ENCODE measurements at regions not wholly inside any gene's neighbourhood (a gene's known extent, or its start where the extent isn't known, plus 50 kb on each side); places are given as distances from the start of the nearest gene placed in this dataset.
"Not testable (repeated sequence)": the region's sequence is repeated elsewhere in the genome, so short reads cannot be mapped to it uniquely, and the experiment has no call there.

DNA sequence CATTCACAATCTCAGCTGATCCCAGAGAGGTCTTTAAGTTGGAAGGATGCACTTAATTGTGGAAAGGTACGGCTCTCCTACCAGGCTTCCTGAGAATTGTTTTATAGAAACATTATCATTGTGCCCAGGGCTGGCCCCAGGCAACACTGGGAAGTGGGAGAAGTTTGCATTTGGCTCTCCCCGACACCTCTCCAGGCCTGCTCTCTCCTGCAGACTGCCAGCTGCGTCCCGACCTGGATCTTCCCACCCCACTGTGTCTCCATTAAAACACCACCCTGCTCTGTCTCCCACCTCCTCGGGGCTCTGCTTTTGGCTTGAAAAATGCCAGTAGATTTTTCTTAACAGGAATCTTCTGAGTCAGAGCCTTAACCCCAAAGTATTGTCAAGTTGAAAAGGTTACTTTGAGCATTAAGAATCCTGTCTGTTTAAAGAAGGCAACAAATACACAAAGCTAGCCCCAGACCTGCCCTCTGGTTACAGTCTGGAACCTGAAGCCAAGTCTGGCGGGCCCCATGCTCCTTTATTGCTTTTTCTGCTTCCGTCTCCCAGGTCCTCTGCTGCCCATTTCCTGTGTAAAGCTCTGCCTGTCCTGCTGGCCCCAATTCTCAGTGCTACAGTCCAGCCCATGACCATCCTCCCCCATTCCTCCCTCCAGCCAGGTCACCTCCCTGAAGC, 530.2 kb downstream of the SOX6 start:
- DNase-seq: no peak

DNA sequence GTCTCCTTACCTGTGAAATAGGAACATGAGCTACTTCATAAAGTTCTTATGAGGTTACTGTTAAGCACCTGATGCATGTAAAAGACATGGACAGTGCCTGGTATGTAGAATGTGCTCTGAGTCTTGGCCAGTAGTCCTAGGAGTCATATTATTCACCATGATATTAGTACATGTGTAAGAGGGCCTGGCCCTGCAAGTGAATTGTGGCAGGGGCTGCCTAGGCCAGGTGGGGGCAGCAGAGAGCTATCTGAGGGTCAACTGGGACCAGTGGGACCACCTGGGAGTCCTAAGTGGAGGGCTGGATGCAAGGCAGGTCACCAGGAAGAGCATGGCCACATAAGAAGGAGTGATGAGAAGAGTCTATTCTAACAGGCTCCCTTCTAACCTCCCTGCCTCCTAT, 529.5 kb downstream of the SOX6 start:
- DNase-seq: no peak

DNA sequence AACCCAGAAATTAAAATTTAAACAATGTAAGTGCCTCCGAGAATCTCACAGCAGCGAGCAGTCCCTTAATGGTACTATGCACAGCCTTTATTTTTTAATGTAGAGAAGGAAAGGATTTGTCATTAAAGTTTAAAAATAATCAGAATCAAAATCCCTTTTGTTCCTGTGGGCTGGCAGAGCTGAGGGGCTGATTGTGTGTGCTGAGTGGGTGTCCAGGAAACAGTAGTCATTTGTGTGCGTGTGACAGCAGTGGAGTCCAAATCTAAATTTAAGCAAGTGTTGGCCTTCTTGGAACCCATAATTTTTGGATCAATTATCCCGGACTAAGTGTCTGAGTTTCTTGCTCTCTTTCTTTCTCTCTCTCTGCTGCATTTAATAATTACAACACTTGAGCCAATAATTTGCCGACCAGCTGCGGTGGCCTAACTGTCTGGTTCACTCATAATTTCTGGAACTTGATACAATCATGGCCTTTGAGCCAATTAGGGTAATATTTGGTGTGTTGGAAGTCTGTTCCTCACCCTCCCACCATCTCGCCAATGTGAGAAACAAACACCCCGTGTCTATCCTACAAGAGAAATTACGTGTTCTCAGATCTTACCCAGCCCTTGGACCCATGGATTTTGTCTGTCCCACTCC, 528.0 kb downstream of the SOX6 start:
- DNase-seq: no peak

DNA sequence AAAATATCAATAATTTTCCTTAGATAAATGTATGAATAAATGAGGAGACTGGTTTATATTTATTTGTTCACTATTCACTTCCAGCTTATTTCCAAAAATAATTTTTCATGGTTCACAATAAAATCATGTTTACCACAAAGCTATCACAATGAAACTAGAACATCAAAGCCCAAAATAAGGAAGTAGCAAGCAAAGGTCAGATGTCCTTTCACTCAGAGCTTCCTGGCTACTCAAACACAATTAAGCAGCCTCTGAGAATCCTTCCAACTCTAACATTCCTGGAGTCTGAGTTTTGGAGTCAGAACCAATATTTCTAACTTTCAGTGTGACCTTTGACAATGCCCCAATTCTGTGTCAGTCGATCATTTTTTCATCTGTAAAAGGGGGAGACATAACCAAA, 527.0 kb downstream of the SOX6 start:
- DNase-seq: no peak

DNA sequence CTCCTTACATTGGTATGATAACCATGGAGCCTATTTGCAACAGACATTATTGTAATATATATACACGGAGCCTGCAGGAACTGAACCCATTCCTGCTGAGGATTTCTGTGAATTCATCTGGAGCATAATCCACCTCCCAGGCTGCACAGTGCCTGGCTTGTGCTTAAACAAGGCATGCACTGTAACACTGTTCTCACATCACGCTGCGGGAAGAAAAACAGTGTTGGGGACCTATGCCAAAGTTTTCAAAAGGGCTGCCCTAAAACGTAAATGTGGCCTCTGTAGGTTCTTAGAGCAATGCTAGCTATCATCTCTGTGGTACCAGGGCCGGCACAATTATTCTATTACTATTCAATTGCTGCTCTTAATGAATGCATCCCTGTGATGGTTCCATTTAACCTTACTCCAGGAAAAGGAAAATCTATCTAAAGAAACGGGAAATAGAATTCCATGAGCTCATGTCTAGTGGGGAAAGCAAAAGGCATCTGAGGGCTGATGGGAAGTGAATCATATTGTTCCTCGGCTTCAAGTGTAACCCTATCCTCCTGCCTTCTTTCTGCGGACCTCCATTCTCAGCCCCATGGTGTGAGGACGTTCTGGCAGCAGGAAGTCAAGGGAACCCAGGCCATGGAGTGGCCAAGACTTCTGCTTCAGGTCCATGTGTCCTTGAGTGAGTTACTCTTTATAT, 525.5 kb downstream of the SOX6 start:
- DNase-seq: no peak

DNA sequence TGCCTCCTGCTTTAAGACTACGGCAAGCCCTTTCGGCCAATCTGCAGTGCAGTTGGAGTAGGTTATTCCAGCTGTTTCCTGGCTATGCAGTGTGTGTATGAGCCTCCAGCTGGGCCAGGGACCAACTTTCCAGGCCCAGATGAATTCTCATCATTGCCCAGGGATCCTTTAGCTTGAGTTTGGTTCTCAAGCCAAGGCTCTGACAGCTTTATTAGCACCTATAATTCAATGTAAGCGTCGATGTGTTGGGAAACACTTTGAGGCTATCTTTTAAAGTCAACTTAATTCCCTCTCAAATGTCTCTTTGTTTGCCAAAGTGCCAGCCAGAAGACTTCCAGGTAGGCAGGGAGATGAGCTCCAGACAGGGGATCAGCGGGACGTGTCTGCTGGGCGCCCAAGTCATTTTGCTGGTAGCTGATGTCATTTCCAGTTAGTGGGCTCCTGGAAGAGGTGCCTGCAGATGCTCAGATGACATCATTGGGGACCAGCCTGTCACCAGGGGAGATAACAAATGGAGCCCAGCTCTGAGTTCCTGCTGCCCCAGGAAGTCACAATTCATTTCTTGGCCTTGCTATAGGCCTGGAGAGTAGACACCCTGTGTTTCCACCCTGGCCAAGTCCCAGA, 520.4 kb downstream of the SOX6 start:
- no peak for DNase-seq

DNA sequence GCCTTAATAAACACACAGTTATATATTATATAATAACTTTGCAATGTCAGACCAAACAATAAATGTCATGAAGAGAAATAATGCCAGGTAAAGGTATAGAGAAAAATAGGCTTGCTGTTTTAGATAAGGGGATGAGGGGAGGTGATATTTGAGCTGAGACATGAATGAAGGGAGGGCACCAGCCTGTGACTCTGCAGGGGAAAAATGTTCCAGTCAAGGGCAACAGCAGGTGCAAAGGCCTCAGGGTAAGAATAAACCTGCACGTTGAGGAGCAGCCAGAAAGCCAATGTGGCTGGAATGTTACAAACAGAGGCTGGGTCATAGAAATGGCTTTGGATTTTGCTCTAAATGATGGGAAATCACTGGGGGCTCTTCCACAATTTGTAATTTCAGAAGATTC, 519.6 kb downstream of the SOX6 start:
- DNase-seq: no peak

DNA sequence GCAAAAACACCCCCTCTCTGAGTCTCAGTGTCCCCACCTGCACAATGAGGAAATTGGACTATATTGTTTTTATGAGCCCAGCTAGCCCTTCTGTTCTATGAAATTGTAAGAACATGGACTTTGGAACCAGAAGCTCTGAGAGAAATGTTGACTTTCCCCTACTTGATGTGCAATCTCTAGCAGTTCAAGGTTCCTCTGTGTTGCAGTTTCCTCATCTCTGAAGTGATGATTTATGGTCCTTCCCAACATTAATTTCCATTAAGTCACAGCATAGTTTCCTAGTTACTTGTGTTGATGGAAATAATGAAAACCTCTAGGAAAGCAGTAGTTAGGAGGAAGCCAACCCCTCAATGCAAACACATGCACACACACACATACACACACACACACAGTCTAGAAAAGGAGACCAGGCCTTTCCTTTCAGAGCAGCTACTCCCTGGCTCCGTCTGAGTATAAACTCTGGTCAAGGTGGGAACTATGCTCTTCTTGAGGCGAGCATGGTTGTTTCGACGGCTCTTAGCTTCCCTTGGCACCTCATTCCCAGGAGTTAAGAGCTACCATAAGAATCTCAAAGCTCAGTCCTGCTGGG, 518.4 kb downstream of the SOX6 start:
- DNase-seq: no peak

DNA sequence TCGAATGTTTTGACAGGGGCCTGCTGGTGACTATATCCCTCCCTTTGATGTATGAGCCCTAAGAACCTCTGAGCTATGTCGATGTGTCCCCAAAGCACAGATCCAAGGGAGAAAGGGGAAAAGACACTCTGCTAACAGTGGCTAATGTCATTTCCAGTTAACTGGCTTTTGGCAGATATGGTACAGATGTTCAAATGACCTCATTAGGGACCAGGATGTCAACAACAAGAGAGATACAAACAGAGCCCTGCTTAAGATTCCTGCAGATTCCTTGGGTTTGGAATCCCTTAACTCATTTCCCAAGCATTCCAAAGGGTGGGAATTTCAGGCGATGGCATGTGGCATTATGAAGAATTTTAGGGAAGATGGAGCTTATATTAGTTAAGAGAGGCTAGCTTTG, 517.3 kb downstream of the SOX6 start:
- DNase-seq: no peak

DNA sequence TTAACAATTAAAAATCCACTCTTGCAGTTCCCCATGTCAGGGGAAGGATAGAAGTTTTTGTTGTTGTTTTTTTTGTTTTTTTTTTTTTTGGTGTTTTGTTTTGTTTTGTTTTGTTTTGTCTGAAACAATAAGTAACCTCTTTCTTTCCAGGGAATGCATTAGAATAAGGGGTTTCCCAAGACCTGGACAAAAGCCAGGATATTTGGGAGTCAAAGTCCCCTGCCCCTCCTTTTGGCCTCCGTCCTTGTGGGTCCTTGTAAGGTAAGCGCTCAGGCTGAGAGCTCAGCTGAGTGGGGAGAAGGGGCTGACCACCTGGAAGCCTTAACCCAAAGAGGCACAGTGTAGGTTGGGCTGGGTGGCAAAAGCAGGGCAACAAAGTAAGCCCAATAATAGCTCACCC, 515.4 kb downstream of the SOX6 start:
- no peak for DNase-seq

DNA sequence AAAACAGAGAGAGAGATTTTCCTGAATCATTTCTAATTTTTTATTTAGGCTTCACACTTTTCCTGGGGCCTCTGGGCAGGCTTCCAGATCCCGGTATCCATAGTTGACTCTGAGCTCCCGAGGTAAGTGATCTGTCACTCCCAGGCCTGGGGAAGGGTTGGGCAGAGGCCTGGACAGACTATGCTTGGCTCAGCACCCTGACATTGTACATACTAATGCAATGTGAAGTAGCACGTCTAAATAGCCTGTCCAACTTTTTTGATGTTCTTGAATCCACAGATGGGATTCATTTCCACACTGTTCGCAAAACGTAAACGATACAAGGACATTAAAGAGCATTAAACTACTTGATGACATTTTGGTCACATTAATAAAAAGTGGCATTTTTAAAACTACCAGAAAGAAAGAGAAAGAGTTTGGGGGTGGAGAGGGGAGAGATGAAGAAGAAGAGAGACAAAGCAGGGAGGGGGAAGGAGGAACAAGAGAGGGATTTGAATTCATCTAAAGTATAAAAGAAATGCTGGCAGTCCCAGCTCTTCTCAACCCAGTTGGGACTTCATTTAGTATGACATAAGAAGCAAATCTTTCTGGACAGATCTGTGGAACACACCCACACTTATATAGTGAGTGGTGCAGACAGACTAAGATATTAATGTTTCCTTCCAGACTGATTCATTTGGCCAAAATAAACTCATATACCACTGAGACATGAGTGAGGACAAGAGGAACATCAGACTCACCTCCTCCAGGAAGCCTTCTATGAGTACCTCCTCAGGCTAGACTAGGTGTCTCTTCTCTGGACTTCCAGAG, 514.2 kb downstream of the SOX6 start:
- no peak for DNase-seq

DNA sequence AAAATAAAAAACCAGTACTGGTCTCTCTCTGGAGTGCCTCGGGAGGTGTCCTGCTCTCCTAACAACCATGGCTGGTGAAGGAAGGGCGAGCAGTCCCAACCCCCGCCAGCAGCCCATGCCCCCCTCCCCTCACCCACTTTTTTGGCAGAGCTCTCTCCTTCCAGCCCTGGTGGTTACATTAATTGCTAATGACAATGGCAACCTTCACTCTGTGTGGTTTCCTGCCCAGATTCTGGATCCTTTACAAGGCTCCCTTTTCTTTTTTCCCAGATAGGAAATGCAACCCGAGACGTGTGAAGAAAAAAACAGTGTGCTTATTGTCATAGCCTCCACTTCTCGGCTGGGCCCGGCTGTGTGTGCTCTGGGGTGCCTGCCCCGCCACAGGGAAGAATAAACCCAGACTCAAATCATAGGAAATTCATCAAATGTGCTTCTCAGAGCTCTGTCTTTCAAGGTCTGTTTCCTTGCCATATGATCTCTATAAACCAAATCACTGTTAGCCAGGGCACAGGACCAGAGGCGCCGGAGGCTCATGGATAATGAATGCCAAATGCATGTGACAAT, 513.0 kb downstream of the SOX6 start:
- no peak for DNase-seq

DNA sequence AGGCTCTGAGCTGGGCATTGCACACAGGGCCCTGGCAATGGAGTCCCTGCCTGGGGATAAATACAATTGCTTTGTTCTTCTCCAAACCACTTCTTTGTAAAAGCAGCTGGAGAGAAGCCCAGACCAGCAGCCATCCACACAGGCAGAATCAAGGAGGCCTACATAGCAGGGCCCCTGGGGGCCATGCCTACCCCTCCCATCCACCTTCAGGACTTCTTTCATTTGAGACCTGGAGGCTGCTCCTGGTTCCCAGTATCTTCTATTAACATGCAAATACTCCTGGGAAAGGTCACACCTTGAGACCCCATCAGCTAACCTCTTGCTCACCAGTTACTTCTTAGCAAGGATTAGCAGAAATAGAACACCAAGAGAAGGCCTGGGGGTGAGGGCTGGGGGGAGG, 511.1 kb downstream of the SOX6 start:
- no peak for DNase-seq

DNA sequence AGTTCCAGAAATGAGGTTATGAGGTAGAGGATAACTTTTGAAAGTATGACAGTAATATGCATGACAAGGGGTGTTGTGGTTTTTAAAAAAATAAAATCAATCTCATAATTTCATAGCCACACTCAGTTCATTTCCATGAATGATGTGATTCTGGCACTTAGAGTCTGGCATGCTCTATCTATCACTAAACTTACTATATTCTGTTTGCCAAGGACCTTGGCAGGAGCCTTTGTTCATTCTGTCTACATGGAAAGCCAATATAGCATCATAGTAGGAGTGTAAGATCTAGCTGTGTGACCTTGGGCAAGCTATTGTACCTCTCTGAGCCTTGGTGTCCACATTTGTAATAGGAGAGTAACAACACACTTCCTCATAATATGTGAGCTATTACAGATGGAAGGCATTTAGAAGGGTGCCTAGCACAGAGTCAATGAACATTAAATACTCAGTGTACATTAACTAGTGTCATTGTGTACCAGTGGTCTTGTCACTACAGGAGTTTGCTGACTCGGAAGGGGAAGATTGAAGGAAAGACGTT, 507.6 kb downstream of the SOX6 start:
- DNase-seq: no peak

DNA sequence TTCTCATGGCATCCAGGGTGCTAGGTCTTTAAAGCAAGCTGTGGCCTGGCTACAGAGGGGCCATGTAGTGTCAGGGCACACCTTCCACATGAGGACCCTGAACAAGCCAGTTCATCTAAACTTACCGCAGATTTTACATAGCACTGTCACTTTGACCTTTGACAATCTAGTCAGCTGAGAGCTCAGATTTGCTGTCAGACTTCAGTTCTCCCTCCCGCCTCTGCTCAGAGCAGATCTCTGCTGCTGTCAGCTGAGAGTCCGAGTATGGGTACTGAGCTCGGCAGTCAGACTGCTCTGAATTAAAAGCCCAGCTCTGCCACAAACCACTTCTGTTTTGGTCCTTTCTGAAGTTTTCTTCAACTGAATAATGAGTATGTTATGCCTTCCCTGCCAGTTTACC, 507.1 kb downstream of the SOX6 start:
- no peak for DNase-seq

DNA sequence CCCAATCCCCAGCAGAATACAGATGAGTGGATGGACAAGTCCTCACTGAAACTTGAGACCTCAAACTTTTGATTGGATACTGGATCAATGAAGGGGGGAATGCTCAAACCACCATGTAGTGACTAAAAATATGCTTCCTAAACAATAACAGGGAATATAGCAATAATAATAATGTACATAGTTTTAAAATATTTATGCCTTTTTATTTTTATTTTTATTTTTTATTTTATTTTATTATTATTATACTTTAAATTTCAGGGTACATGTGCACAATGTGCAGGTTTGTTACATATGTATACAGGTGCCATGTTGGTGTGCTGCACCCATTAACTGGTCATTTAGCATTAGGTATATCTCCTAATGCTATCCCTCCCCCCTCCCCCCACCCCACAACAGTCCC, 506.0 kb downstream of the SOX6 start:
- not testable (repeated sequence) for DNase-seq

DNA sequence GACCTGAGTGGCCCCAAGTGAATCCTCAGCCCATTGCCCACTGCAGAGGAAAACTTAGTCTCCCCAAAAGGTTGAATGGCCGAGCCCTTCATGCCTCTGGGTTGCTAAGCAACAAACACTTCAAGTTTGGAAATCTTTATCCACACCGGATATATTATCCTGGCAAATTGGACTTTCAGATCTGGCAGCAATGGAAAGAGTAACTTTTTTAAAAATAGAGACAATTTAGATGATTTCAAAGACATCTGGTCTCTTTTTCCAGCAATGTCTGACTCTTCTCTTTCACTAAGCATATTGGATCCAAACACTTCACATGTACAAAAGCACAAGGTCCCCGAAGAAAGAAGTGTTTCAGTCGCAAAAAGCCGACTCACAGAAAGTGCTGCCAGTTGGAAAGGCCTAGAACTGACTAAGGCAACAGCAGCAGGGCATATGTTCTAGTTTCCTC, 505.3 kb downstream of the SOX6 start:
- DNase-seq: no peak

DNA sequence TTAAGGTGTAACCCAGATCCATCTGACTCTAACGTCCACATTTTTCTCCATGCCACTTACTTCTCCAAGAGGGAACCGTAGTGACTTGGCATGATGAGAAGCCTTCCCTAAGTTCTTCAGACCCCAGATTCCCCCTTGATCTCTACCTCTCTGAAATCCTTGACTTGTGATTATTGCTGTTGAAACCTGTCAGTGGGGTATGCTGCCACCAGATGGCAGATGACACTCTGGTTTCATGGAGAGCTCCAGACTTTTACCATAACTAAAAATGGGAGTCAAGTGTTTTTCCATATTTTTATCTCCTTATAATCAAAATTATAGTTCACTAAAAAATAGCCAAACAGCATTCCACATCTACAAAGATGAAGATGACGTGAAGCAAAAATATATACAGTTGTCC, 504.2 kb downstream of the SOX6 start:
- no peak for DNase-seq

DNA sequence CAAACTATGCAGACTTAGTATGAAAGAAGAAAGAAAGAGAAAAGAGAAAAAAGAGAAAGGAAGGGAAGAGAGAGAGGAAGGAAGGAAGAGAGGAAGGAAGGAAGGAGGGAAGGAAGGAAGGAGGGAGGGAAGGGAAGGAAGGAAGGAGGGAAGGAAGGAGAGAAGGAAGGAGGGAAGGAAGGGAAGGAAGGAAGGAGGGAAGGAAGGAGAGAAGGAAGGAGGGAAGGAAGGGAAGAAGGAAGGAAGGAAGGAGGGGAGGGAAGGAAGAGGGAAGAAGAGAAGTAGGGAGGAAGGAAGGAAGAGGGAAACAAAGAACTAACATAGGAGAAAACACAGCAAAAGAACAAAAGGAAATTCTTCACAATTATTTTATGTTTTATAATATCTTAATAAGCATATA, 502.1 kb downstream of the SOX6 start:
- no peak for DNase-seq

DNA sequence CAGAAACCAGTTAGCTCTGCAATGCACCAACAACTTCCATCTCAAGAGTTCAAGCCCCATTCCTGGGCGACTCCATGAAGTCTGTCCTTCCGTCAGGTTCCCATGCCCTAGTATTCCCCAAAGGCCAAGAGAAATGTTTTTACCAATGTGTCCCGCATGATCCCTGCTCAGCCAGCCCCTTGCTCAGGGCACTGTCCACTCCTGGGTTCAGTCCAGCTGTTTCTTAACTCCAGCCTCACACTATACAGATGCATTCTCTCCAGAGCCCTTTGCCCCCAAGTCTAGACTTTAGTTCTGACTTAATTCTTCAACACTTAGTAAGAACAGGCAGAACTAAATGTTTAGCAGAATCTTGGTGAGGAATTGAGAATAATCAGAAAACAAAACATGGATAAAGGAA, 497.5 kb downstream of the SOX6 start:
- no peak for DNase-seq

DNA sequence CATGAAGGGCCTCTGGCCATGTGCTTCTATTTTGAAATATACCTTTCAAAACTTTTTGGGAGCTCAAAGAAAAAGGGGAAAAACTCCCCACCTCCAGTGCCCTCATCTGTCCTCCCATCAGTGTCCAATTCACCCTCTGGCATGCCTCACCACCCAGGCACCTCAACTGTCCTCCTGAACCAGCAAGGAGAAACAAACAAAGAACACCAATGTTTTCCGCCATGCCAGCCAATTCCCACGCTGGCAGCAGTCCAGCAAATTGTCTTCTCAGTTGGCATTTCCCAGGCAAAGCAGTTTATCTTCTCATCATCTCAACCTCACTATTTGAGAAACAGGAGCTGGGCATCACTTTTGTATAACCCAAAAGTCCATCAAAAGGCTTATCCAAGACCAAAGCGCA, 496.9 kb downstream of the SOX6 start:
- DNase-seq: no peak

DNA sequence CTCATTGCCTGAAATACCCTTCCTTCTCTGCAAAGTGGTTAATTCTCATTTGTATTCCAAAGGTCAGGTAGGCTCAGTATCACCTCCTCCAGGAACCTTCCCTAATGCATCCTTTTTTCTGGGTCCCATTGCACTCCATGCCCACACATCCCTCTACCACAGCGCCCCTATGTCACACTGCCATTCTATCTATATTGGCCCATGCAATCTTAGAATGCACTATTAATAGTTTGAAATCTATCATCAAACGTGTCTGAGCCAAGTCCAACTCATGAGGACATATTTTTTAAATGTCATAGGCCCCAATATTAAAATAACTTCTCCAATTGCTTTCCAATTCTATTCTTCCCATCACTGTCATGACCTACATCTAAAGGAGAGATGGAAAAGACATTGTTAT, 495.1 kb downstream of the SOX6 start:
- DNase-seq: no peak

Measured in NCI-H1436 treated with DMSO at 0.1 percent for 48 hours (cell line).